ENCODE measurements at regions not wholly inside any gene's neighbourhood (a gene's known extent, or its start where the extent isn't known, plus 50 kb on each side); places are given as distances from the start of the nearest gene placed in this dataset.
"Not testable (repeated sequence)": the region's sequence is repeated elsewhere in the genome, so short reads cannot be mapped to it uniquely, and the experiment has no call there.

DNA sequence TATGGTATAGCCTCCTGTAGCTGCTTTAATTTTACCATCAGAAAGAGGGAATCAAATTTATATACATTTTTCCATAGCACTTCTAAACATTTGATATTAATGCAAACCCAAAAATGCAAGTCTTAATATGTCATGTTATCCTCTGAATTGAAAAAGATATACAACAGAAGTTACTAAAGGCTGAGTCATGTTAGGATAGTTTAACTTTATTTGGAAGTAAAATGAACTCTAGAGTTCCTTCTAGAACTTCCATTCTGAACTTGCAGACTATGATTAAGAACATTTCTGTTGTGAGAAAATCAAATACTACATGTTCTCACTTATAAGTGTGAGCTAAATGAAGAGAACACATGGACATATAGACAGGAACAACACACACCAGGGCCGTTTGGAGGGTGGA, 317.3 kb upstream of the PRR16 start:
- H3K27ac Mint-ChIP-seq (ENCODE audit: unreplicated experiment), result no peak overlapping the region
- no peak for DNase-seq (ENCODE audit: low spot score)
- H3K4me1 Mint-ChIP-seq (ENCODE audit: low read depth), result peaks cover 8% of the 10 kb centered on the region
- no peaks in the 10 kb centered on the region for H3K27me3 Mint-ChIP-seq (ENCODE audit: low read depth)
- peaks cover 5% of the 10 kb centered on the region for H3K9me3 Mint-ChIP-seq (ENCODE audit: low read depth)
- TF ChIP-seq, protein P1, sequence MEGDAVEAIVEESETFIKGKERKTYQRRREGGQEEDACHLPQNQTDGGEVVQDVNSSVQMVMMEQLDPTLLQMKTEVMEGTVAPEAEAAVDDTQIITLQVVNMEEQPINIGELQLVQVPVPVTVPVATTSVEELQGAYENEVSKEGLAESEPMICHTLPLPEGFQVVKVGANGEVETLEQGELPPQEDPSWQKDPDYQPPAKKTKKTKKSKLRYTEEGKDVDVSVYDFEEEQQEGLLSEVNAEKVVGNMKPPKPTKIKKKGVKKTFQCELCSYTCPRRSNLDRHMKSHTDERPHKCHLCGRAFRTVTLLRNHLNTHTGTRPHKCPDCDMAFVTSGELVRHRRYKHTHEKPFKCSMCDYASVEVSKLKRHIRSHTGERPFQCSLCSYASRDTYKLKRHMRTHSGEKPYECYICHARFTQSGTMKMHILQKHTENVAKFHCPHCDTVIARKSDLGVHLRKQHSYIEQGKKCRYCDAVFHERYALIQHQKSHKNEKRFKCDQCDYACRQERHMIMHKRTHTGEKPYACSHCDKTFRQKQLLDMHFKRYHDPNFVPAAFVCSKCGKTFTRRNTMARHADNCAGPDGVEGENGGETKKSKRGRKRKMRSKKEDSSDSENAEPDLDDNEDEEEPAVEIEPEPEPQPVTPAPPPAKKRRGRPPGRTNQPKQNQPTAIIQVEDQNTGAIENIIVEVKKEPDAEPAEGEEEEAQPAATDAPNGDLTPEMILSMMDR (IDR thresholded peaks at IDR 0.05), result no peak
- H3K36me3 Mint-ChIP-seq (ENCODE audit: low read depth), result no peaks in the 10 kb centered on the region
- no peak overlapping the region for H3K4me3 Mint-ChIP-seq (ENCODE audit: unreplicated experiment)

- DNase-seq (ENCODE audit: low spot score); H3K27ac Mint-ChIP-seq (ENCODE audit: unreplicated experiment); H3K4me3 Mint-ChIP-seq (ENCODE audit: unreplicated experiment); H3K36me3 Mint-ChIP-seq (ENCODE audit: low read depth); H3K27me3 Mint-ChIP-seq (ENCODE audit: low read depth); H3K9me3 Mint-ChIP-seq (ENCODE audit: low read depth): not testable (repeated sequence)
- peaks cover 18% of the 10 kb centered on the region for H3K4me1 Mint-ChIP-seq (ENCODE audit: low read depth)
Observed at GRCh38 chr5:120147911-120148310, 316.2 kb upstream of the PRR16 start.

DNA sequence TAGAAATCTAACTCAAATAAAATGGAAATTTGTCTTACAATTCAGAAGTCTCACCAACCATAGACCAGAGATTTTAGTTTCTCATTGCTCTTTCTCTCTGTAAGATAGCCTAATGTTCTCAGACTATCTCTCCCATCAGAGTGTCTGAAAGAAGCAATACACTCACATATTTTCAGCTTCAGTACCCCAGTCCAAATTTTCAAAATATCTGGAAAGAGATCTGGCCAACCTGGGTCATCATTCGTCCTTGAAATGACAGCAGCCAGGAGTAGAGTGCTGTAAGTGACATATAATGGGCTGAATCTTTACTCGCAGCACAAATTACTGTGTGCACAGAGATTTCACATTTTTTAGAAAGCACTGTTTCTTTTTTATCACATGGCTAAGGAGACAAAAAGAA, 313.3 kb upstream of the PRR16 start:
- H3K27me3 Mint-ChIP-seq (ENCODE audit: low read depth), result no peaks in the 10 kb centered on the region
- no peak overlapping the region for H3K4me3 Mint-ChIP-seq (ENCODE audit: unreplicated experiment)
- H3K27ac Mint-ChIP-seq (ENCODE audit: unreplicated experiment), result no peak overlapping the region
- DNase-seq (ENCODE audit: low spot score), result no peak
- H3K36me3 Mint-ChIP-seq (ENCODE audit: low read depth), result no peaks in the 10 kb centered on the region
- H3K4me1 Mint-ChIP-seq (ENCODE audit: low read depth), result peaks cover 20% of the 10 kb centered on the region
- TF ChIP-seq, protein P1 (IDR thresholded peaks at IDR 0.05), result no peak
- peaks cover 3% of the 10 kb centered on the region for H3K9me3 Mint-ChIP-seq (ENCODE audit: low read depth)

DNA sequence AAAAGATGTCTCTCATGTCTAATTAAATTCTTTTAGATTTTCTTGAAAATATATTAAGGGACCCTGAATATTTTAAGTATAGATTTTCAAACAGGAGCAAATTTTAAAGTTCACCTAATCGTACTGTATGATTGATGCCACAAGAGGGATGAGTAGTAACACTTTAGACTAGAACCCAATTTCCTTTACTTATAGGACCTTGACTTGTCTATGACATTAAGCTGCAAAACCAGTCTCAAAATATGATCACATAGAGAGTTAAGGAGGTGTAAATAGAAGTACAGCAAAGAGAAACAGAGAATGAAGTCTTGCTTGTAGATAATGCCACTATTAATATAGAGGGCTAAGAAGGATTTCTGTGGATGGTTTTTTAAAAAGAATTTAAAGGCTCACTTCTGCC, 312.9 kb upstream of the PRR16 start:
- H3K36me3 Mint-ChIP-seq (ENCODE audit: low read depth), result no peaks in the 10 kb centered on the region
- H3K4me1 Mint-ChIP-seq (ENCODE audit: low read depth), result peaks cover 20% of the 10 kb centered on the region
- no peak overlapping the region for H3K27ac Mint-ChIP-seq (ENCODE audit: unreplicated experiment)
- no peaks in the 10 kb centered on the region for H3K9me3 Mint-ChIP-seq (ENCODE audit: low read depth)
- TF ChIP-seq, protein P1 (IDR thresholded peaks at IDR 0.05), result no peak
- no peaks in the 10 kb centered on the region for H3K27me3 Mint-ChIP-seq (ENCODE audit: low read depth)
- no peak overlapping the region for H3K4me3 Mint-ChIP-seq (ENCODE audit: unreplicated experiment)
- no peak for DNase-seq (ENCODE audit: low spot score)

GRCh38 chr5:120151825-120152224, 312.3 kb upstream of the PRR16 start:
- H3K27me3 Mint-ChIP-seq (ENCODE audit: low read depth), result no peaks in the 10 kb centered on the region
- H3K27ac Mint-ChIP-seq (ENCODE audit: unreplicated experiment), result peak overlapping the region; percentile 13
- DNase-seq (ENCODE audit: low spot score), result no peak
- H3K36me3 Mint-ChIP-seq (ENCODE audit: low read depth), result no peaks in the 10 kb centered on the region
- no peaks in the 10 kb centered on the region for H3K9me3 Mint-ChIP-seq (ENCODE audit: low read depth)
- peaks cover 15% of the 10 kb centered on the region for H3K4me1 Mint-ChIP-seq (ENCODE audit: low read depth)
- H3K4me3 Mint-ChIP-seq (ENCODE audit: unreplicated experiment), result no peak overlapping the region
- TF ChIP-seq, protein P1 (IDR thresholded peaks at IDR 0.05), result no peak

- H3K27me3 Mint-ChIP-seq (ENCODE audit: low read depth), result no peaks in the 10 kb centered on the region
- peak overlapping the region; percentile 56 for H3K27ac Mint-ChIP-seq (ENCODE audit: unreplicated experiment)
- H3K9me3 Mint-ChIP-seq (ENCODE audit: low read depth), result no peaks in the 10 kb centered on the region
- no peak for DNase-seq (ENCODE audit: low spot score)
- no peak overlapping the region for H3K4me3 Mint-ChIP-seq (ENCODE audit: unreplicated experiment)
- no peaks in the 10 kb centered on the region for H3K36me3 Mint-ChIP-seq (ENCODE audit: low read depth)
- TF ChIP-seq, protein P1 (IDR thresholded peaks at IDR 0.05), result no peak
- H3K4me1 Mint-ChIP-seq (ENCODE audit: low read depth), result peaks cover 16% of the 10 kb centered on the region
Observed at GRCh38 chr5:120152472-120152871, 311.6 kb upstream of the PRR16 start.

Measured in chondrocyte (in vitro differentiated cells).